Suppressor macrophage (primary cell): ENCODE measurements at regions not wholly inside any gene's neighbourhood (a gene's known extent, or its start where the extent isn't known, plus 50 kb on each side); places are given as distances from the start of the nearest gene placed in this dataset.

Source experiments
- DNase-seq, 4 experiments: peaks; one replicate each; pipeline ENCODE4 v3.0.0-alpha.2; 2020 to 2022

DNA sequence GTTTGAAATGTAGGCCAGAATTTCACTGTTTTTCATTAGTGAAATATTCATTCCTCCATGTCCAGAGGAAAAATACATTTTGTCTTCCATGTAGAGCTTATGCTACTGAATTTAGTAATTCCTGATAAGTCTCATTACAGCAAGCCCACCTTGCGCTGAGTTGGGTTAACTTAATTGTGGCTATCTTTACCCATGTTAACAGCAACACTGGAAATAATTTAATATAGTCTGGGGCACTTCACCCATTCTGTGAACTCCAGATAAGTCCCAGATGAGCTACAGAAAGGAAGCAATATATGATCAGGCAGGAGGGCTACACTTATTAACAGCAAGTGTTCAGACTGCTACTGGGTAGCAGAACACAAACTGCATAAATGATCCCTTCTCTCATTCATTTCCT lies 270.1 kb upstream of the CNTN4 start:
- DNase-seq, result no peak

DNA sequence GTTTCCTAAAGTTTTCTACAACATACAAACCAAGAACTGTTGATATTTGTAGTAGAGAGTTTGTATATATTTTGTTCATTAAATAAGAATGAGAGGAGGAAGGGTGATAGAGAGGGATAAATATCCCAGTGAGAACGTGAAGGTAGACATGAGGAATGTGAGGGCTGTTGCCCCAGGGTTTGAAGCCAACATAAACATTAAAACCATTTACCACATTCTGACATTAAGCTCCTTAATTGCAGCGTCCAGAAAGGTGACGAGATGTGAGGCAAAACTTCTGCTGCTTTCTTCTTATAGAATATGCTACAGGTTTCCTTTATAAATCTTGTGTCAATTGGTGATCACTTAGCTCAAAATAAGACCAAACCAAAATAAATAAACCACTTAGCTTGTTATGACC lies 267.8 kb upstream of the CNTN4 start:
- DNase-seq, result no peak

DNA sequence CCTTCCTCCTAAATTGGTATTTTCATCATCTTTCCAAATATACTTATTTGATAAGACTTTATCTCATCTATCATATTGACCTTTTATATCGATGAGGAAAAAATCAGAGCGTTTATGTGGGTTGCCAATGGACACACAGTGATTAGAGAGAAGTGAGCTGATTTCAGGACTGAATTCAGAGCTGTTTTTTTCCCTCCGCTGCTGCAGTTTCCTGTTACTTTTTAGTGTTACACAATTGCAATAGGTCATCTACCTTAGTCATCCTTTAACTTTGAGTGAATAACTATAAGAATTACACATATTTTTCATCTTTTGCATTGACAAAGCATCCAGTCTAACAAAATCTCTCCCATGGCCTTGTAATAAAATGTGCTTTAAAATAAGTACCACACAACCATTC lies 266.3 kb upstream of the CNTN4 start:
- DNase-seq, result no peak

DNA sequence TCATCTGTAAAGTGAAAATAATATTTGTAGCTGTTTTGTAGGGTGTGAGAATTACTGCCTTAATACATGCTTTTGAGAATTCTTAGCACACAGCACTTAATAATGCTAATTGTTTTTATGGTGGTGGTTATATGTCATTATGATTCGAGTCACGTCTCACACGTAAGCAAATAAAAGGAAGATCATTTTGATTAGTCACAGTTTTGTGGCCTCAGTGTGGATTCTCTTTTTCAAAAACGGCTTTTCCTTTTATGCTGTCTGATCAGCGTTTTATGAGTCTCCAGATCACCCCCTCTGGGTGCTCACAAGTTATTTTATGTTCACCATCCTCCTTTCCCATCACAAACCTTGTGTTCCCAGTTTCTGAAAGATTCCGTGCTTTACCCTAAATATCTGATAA lies 255.6 kb upstream of the CNTN4 start:
- no peak for DNase-seq

DNA sequence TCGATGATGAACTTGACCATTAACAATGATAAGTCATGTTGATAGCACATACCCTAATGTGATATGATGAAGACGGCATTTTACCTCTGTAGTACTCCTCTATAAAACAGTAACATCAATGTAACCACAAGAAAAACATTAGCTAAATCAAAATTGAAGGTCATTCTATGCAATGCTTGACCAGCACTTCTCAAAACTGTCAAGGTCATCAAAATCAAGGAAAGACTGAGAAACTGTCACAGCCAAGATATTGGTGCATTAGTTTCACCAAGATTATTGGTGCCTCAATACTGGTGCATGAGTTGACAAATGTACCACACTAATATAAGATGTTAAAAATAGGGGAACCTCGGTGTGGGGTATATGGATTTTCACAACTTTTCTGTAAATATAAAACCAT lies 251.1 kb upstream of the CNTN4 start:
- no peak for DNase-seq

DNA sequence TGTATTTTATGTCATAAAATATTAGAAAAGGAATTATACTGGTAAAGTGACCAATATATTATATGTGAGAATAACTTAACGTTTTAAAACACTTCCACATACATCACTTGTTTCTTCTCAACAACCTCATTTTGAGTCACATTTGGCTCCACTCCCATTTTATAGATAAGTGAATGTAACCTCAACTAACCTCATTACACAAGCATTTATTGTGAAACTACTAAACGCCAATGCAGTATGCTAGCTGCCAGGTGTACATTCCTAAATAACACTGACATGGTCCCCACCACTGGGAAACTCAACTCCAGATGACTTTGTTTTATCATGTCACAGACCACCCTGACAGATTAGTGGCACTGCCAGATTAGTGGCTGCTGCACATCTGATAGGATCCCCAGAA lies 249.7 kb upstream of the CNTN4 start:
- DNase-seq, result no peak

DNA sequence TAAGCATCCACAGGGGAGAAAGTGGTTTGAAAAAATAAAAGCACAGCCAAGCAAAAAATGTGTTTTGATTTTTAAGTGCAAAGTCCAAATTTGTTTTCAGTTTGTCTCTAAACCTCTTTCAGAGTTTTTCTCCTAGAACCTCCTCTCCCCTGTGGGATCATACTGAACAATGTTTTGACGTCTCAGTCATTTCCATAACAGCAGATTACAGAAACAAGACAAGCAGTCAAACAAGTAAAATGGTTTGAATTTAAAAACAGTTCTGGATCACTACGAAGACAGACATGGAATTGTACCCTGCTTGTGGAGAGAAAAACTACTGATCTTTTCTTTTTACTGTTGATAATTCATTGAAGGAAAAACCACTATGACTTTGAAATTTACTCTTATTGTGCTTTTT lies 245.7 kb upstream of the CNTN4 start:
- DNase-seq, result no peak

DNA sequence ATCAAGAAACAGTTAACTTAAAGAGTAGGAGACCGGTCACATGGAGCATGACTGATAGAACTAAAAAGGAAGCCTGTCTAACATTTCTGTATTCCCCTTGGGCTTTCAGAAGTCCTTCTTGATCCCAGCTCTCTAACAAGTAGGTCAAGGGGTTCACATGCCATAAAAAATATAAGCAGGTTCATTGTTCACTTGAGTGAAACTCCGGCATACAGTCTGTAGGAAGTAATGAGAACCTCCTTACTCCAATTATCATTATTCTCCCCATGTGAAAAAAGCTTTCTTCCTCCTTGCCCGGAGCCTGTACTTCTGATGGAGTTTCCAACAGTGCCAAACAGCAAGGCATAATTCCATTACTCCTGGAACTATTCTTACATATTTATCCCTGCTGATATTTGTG lies 242.8 kb upstream of the CNTN4 start:
- DNase-seq, result no peak

DNA sequence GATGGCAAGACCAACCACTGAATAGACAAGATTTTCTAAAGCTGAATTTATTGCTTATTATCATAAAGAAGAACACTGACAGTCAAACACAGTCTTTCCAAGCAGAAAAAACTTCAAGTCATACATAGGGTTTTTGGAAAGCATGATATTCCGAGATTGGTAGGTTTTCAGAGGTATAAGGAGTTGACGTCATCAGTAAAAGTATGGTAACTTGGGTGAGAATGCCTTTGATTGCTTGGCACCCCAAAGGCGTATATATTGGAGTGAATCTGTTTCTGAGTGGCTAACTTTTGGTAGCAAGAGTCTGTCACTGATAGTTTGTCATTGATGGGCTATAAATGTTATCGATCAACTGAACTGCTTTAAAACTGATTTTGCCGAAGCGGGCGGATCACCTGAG lies 227.9 kb upstream of the CNTN4 start:
- DNase-seq, result no peak

DNA sequence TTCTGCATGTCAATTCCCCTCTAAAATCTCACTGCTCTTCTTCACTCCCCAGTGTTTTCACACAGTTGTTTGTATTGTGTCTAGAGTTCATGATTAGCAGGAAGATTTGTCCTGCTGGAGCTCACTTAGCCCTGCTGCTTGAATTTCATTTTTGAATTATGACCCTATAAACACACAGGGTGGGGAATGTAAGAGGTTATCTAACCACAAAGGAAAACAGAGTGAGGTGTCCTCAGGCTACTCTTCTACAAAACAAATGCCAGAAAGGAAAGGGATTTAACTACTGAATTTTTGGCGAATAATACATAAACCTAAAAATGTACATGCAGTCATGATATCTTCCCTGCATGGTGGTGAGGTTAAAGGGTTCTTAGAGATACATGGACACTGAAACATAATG lies 215.1 kb upstream of the CNTN4 start:
- DNase-seq, result no peak

DNA sequence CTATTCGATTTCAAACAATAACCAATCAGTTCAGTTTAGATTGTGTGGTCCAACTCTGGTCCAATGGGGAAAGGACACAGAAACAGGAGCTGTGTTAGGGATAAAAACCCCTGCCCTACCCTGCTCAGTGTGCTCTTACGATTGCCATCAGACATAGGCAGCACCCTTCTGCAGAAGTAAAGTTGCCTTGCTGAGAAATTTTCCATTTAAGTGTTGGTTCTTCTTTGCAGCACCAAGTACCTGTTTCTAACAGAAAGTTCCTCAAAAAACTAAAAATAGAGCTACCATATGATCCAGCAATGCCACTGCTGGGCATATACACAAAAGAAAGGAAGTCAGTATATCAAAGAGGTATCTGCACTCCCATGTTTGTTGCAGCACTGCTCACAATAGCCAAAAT lies 206.2 kb upstream of the CNTN4 start:
- no peak for DNase-seq

DNA sequence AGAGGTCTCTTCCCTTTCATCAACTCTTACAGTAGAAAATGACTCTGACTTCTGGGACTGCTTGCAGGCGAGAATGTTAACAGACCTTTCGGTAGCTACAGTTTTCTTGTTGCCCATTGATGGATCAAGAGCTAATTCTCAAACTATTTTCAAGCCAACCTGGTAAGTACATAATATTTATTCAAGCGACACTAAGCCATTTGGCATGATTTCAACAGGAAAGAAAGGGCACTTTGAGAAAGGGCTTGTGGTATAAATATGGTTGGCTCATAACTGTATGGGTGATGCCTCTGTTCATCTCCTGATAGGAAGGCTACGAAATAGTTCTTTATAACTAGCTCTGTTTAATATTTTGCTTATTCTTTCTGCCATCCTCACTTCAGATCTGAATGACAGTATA lies 196.2 kb upstream of the CNTN4 start:
- DNase-seq, result no peak

DNA sequence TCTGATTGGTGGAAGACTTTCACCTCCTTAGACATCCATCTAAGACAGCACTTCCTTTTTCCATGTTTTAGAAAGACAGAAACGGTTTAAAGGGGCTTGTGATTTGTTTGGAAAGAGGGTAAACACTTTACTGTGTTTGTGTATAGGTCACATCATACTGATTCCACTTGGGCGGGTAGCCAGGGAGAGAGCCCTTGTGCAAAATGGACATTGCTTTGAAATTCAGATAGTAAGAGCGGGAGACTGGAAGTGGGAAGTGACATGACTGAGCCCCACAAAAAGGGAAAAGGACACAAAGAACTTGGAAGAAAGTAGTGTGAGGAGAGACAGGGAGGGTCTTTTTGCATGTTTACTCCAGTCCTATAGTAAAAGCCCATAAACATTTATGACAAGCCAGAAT lies 195.6 kb upstream of the CNTN4 start:
- DNase-seq, result no peak

DNA sequence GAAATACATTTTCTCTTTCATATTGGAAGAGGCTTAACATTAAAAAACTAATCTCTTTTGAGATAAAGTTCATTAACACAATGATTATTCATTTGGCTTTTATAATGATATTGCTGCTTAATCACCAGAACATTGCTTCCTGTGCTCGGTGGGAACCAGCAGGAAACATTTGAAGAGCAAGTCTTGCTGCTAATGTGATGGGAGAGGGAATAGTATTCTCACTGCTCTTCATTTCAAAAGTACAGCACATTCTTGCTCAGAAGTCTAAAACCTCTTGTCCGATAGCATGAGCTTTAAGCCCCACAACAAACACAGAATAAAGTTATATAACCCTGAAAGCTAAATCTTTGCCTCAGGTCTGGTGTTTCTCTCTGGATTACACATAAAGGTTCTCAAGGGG lies 190.8 kb upstream of the CNTN4 start:
- no peak for DNase-seq

DNA sequence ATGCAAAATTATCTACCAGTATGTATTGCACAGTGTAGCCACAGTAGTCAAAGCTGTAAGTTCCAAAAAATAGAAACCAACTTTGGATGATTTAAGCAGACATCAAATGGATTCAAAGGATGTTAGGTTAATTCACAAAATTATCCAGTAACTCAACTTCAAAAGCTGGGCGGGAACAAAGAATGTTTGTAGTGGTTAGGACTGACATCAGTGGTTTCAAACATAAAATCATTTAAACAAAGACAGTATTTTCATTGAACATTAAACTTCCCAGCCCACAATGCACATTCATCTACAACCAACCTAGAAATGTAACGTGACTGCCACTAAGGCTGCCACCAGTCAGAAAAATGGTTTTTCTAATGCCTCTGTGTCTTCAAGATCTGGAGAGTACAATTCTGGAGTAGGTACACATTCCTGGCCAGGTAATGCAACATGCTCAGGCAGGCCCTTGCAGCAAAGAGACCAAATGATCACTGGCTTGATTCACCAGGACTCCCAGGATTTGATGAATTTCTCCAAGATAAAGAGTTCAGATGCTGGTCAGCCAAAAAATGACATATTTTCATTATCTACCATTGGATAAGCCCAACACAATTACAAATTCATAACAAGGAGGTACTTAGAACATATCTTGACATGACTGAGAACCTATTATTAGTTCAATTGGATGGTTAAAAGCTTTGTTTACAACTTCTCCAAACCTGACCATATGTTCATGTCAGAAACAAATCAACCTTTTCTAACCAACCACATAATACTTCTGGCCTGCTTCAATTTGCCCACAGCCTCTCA lies 189.8 kb upstream of the CNTN4 start:
- no peak for DNase-seq

DNA sequence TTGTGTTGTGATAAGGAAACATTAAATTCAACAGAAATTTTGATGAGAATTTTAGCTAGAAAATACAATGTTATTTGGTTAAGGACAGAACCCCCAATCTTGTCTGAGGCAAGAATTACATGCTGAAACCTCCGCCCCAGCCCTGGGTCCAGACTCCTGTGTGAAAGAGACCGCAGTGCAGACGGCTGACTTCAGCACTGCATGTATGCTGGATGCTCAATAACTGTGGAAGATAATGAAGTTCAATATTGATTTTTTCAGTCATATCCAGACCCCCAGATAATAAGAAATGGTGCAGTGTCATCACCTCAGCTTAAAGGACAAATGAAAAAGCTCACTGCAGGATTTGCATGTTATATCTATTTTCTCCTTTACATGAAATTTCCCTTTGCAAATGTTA lies 188.3 kb upstream of the CNTN4 start:
- DNase-seq, result no peak

DNA sequence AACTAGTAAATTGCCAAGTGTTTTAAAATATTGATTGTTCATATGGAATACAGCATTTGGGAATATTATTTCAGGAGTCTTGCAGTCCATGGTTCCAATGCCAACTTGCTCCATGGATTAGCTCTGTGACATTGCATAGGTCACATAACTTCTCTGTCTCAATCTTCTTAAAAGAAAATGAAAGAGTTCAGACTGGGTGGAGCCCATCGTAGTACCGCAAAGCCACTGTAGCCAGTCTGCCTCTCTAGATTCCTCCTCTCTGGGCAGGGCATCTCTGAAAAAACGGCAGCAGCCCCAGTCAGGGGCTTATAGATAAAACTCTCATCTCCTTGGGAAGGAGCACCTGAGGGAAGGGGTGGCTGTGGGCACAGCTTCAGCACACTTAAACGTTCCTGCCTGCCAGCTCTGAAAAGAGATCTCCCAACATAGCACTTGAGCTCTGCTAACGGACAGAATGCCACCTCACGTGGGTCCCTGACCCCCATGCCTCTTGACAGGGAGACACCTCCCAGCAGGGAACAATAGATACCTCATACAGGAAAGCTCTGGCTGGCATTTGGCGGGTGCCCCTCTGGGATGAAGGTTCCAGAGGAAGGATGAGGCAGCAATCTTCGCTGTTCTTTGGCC lies 168.8 kb upstream of the CNTN4 start:
- no peak for DNase-seq

DNA sequence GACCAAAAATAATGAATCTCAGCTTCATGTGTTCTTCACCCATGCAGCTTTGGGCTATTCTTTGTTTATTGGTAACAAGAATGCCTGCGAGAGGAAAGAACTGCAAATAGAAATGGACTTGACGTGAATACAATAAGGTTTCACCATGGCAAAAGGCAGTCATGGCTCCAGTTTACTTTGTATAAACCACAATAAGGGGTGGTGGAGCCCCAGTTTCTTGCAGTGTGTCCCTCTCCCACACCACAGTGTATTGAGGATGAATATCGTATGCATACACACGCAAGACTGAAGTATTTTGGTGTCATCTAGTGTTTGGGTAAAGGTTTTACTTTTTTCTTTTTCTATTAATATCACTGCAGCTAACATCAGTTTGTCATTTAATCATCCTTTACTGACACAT lies 159.7 kb upstream of the CNTN4 start:
- DNase-seq, result no peak

DNA sequence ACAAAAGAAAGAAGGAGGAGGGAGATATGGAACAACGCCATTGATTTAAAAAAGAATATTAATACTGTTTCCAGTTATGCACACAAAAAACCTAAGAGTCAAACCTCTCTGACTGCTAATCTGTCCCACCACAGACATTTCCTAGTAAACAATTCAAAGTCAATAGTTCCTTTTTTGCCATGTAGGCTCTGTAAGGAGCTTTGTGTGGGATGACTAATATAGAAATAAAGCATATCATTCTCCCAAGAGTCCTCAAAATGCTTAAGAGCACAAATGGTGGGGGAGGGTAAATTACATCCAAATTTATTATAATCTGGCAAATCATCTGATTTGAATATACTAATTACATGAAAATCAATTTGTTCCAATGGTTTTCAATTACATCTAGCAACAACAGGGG lies 155.9 kb upstream of the CNTN4 start:
- DNase-seq, result no peak

DNA sequence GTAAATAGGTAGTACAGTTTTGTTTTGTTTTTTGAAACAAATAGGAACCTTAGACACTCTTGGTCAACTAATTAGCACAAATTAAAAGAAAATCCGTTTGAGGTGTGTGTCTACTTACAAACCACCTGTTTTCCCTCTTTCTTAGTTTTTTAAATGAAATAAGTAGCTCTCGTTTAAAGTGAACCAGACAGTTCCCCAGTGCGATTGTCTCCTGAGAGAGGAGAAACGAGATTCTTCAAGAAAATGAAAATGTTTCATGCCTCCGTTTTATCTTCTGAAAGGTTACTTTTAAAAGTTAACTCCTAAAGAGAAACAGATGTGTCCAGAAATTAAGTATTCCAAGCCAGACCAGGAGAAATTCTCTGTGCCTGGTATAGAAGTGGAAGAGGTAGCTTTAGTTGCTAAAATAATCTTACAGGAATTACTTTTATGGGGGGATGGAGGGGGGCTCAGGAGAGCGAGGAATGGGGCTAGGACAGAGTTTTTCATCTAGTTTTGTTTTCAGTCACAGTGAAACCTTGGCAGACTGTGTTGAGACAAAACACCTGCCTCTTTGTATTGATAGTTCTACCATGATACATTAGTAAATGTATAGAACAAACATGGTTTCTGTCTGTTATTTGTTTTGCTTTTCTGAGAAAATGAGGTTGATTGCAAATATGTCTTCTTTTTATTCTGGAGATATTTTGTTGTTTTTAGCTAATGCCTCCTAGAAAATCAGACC lies 155.1 kb upstream of the CNTN4 start:
- no peak for DNase-seq

DNA sequence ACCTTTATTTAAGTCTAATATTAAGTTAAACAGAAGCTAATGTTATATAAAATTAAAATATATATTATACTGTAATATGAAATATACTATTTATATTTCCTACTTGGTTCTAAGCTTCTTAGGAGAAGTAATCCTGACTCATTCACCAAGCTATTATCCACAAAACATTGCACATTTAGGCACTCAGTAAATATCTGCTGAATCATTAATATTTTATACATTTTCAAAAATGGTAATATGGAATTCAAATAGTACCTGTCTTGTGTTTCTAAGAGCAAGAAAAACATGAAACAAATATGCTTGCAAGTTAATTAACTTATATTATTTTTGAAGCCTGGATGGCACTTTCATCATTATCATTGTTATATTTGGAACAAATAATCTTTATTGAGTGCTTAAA lies 153.0 kb upstream of the CNTN4 start:
- DNase-seq, result no peak

DNA sequence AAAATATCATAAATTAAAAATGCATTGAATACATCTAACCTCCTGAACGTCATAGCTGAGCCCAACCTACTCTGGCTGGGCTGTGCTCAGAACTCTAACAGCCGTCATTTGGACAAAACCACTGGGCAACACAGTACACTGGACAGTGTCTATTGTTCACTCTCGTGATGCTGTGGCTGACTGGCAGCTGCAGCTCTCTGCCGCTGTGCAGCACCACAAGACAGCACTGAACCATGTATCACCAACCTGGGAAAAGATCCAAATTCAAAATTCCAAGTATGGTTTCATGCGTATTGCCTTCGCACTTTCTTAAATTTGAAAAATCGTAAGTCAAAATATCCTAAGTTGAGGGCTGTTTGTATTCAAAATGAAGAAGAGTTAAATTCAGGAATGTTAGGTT lies 145.1 kb upstream of the CNTN4 start:
- no peak for DNase-seq

DNA sequence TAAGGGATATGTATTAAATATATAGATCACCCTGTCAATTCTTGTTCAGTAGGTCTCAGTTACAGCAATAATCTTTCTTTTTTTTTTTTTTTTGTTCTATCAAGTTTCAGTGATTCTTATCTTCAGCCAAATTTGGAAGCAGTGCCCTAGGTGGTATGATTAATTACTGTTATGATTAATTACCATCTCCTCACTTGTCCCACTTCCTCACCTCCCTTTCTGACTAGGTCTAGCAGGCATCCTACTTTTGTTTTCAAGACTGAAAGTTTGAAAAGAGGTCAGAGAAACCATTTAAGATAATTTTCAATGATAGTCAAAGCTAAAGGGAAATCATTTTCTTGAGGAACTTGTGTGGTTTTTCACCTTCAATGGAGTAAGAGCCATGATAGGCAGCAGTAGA lies 144.0 kb upstream of the CNTN4 start:
- no peak for DNase-seq

DNA sequence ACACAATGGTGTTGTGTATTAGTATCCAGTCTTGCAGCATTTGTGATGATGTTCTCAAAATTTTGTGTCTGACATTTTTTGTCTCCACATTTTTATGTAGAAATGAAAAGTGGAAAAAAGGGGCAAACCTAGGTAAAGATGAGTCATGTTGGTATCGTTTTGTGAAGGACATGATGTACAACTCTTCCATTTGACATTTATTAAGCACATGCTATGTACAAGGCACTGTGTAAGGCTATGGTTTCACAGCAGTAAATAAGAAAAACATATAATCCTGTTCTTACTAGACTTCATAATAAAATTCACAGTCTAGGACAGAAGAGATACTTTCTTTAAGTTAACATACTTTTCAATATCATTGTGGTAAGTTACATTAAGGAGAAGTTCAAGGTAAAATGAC lies 143.5 kb upstream of the CNTN4 start:
- no peak for DNase-seq
